GM19395 (cell line): ENCODE measurements at regions not wholly inside any gene's neighbourhood (a gene's known extent, or its start where the extent isn't known, plus 50 kb on each side); places are given as distances from the start of the nearest gene placed in this dataset.

ENCODE experiments used
- ATAC-seq: cut with Tn5 transposase; IDR thresholded peaks from one replicate; pipeline ENCODE4 v1.9.1; 2021; ENCODE audit warnings: mild to moderate bottlenecking, moderate library complexity; ENCODE audit not compliant: unreplicated experiment

DNA sequence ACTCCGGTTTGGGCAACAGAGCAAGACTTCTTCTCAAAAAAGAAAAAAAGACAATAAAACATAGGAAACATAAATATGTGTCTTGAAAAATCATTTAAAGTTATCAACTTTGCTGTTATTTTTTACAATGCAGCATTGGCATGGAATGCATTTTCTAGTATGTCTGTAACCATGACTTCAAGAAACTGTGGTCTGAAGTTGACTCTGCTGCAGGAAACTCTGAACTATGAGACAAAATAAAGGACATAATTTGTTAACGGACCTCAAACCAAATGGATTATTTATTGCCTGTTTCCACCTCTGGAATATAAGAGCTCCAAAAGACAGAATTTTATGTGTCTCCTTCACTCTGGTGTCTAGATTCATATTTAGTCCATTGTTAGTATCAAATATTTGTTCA is 79.1 kb downstream of the TRIB2 start:
- no peak for ATAC-seq

DNA sequence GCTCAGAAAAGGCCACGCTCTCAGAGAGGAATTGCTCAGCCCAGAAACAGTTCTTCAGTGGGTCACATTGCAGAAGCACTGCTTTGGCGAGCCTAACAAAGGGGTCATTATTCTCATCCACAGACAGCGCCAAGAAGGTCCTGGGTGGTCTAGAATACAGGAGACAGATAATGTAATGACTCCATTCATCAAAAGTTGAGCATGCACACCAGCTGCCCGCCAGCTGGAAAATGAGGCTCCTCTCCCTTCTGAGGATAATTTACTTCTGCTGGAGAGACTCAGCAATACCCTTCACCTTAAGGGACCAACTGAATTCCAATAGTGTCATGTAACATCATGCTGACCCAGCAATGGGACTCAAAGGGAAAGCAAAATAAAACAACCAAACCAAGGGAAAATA is 79.9 kb downstream of the TRIB2 start:
- ATAC-seq, result no peak

DNA sequence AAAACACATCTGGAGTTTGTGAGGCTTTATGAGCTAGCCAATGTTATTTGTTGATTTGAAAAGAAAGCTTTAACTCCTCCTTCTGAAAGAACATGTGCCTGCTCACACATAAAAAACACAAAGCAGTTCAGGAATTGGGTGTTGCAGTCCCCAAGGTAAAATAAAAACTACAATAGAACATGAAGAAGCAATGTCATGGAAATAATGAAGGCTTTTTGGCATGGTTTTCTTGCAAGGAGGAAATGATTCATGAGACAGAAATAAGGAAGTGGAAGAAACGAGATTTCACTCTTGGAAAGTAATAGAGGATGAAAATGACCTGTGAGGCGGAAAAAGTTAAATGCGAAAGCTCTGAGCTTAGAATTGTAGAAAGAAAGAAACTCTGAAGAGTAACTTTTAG is 81.1 kb downstream of the TRIB2 start:
- ATAC-seq, result no peak

DNA sequence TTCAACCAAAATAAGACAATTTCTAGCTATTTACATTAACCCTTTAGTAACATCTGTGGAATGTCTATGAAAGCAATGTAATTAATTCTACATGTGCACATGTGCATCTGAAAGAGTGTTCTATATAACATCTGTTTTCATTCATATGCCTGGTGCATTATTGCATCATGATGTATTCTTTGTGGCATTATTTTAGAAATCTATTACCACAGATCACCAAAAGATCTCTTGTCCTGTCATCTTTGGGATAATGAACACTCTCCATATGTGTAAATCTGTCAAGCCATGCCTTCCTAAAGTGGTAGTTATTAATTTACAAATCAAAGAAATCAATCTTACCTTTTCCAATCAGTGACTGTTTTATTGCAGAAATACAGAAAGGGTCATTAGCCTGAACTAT is 86.9 kb downstream of the TRIB2 start:
- no peak for ATAC-seq

DNA sequence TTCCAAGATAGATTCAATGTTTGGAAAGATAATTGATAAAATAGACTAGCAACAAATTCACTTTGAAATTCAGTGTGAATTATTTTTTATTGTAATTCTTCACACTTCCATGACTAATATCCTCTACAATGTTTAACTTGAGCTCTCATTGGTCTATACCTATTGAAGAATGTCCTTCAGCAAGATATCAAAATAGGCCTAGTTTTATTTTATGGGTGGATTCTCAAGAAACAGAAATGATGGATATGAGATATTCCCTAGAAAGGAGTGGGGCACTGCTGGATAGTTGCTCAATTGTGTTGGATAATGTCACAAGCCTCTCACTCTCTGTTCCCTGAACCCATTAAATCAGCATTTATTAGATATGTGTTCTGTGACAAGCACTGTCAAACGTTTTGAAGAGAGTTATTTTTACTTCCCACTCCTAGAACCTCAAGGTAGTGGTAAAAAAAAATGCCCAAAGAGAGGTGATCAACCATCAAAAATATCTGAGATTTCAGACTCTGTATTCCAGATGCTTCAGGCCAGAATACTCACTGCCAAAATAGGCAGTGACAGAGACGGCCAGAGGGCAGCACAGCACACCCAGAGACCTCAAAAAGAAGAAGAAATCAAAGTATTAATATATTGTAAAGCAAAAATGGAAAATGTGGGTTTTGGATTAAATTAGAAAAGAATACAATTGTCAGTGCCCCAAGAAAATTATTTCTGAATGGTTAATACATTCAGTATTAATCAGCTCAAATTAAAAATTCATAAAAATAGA is 87.5 kb downstream of the TRIB2 start:
- ATAC-seq, result no peak

DNA sequence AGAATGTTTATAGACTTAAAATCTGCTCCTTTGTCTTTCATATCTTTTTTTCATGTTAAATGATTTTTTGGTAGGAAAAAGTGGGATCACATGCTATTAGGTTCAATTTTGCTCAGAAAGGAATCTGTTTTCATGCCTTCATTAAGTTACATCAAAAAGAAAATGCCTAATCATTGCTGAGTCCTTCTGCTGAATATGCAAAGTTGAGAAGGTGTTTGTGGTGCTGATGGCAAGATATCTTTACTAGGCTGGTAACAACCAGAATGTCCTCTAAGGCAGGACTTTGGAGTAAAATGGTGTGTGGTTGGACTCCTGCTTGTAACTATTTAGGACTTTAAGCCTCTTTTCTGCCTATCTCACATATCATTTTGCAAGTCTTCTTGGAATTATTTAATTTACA is 88.3 kb downstream of the TRIB2 start:
- ATAC-seq, result no peak

DNA sequence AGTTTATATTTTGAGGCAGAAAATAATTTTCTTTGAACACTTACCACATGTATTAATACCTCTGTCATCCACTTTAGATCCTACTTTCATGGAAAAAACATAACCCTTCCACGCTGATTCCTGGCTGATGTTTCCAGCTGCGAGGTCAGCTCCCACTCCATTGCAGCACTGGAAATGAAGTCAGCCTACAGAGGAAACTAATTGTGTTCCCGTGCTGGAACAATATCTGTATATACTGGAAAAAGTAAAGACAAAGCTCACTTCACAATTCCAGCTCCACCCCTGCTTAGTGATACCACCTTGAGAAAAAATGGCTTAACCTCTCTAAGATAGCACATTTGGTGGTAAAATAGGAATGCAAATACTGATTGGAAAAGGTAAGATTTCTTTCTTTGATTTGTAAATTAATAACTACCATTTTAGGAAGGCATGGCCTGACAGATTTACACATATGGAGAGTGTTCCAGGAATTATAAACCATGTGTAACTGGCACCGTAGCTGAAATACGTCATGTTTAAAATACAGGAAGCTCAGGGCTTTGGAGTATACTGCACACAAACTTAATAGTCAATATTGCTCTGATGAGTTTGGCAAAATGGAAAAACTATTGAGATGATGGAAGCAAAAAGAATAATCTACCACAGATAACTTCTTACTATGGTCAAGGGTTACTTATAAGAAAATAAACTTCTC is 90.0 kb downstream of the TRIB2 start:
- no peak for ATAC-seq

DNA sequence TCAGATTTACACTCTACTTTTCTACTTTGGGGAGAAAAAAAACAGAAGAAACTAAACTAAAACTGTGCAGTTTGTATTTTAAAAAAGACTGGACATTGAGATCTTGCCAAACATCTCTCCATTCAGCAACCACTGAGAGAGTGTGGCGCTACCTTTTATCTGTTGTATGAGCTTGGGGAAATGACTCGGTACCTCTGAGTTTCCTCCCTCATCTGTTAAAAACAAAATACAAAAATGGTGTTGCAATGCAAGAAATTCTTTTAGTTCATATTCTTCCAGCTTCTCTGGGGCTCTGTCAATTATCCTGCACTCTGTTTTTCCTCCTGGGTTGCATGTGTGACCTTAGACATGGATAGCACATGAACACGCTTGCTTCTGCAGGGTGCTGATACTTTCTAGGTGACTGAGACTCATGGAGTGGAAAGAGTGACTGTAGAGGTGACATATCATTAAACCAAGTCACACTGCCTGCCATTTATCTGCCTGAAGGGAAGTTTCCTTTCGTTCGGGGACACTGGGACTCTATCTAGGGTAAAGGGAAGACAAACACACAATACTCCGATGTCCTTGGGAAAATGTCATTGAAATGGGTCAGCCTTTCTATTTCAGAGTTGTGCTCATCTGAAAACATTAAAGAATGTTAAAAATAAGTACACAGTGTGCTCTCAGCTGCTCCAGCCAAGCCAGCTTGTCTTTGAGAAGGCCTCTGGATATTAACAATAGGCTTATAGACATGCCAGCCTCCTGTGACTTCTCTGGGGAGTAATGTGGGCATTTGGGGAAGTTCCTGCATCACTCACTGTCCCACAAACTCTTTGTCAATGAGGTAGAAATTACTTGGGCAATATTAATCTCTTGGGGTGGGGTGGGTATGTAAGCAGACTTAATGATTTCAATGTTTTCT is 91.4 kb downstream of the TRIB2 start:
- ATAC-seq, result no peak

DNA sequence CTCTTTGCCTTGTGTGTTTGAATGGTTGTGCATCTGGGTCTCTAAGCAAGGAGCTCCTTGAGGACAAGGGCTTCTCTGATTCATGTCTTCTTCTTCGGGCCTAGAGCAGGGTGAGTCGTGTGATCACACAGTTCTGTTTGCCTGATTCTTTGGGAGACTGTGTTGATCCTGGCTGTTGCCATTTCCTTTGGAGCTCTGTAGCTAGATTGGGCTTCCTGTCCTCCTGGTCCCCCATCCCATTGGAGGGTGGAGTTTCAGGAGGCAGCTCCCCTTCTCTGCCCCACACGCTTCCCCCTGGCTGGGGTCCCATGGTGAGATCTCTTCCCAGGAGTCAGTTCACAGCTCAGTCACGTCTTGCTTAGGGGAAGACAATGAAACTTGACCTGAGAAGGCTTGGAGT is 92.8 kb downstream of the TRIB2 start:
- no peak for ATAC-seq

DNA sequence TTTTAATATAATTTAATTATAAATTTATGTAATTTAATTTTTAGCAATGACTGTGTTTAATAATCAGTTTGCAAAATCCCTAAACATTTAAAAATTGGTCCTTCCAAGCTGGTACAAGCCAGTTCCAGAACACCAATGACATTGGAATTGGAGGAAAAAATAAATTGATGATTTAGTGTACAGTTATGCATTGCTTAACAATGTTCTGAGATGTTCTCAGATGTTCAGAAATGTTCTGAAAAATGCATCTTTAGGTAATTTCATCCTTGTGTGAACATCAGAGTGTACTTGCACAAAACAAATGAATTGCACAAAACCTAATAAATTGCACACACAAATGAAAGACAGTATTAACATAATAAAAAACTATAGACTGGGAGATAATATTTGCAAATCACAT is 95.2 kb downstream of the TRIB2 start:
- no peak for ATAC-seq

DNA sequence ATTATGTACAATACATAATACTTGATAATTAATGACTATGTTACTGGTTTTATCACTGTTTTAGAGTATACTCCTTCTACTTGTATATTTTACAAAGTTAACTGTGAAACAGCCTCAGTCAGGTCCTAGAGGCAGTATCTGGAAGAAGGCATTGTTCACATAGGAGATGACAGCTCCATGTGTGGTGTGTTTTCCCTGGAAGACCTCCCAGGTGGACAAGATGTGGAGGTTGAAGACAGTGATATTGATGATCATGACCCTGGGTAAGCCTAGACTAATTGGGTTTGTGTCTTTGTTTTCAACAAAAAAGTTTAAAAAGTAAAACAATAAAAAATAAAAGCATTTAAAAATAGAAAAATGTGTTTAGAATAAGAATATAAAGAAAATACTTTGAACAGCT is 96.4 kb downstream of the TRIB2 start:
- ATAC-seq, result no peak

DNA sequence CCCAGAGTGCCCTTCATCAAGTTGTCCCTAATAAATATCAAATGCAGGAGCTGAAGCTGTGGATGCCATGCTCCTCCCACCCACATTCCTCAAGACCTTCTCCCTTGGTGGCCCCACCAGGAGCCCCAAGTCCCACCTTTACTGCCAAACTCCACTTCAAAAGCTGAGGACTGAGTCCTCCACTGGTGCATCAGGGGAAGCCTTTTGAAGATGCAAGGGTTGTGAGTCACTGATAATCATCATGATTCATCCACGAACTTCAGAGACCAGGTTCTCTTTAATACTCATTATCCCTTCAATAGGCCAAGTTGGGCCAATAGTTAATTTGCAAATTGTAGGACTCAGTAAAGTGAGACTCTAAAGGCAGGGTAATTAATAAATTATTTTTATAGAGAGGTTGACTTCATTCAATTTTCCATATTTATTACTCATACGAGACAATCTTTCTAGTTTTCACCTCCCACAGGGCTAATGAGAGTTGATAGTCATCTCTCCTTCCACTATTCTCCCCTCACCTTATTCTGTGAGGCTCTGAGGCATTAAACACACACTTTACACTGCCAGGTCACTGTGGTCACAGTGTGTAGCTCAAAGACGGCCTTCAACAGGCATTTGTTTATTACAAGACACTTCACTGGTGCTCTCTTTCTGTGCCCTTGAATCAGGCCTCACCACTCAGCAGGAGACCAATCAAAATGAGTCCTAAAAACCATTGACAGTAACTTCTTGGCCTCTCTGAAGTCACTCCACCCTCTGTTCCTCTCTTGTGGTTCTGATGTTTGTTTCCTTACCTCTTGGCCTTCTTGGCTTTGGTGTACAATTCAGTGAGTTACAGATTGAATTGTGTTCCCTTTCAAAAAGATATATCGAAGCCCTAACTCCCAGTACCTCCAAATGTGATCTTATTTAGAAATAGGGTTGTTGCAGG is 99.9 kb downstream of the TRIB2 start:
- ATAC-seq, result no peak

DNA sequence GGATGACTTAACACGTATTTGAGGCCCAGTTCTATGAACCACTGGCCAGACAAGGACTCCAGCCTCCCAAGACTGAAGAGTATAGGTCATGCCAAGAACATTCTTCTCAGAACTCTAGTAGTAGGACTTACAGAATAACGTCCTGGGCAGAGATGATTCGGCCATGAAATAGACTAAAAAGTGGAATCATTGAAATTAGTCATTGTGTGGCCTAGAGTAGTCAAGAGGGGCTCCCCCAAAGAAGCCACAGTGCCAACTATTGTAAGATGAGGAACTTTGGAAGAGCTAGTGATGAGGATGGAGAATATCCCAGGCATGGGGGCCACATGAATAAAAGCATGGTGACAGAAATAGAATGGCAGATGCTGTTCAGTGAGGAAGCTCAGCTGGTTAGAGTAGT is 101.1 kb downstream of the TRIB2 start:
- ATAC-seq, result no peak

DNA sequence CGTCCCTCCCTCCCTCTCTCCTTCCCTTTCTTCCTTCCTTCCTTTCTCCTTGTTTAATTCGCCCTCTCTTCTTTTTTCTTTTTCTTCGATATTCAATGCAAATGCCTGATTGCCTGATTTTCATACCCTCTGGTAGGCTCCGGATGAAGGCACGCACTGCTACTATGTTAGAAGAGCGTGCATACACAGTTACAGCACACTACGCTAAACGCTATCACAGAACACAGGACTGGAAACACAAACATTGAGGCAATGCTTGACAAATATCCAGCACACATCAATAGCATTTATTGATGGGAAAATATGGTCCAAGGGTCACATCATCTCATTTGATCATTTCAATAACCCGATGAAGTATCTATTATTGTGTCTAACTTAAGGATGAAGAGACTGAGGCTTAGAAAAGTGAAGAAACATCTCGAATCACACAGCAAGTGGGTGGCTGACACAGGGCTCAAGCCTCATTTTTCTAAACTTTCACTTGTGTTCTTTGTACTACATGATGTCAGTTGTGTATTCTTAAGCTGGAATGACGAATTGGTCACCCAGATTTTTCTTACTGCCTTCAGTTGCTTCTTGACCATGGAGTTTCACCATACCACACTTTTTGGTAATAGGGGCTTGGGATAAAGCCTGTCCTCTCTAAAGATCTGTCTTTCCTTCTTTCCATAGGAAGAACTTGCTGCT is 101.8 kb downstream of the TRIB2 start:
- no peak for ATAC-seq

DNA sequence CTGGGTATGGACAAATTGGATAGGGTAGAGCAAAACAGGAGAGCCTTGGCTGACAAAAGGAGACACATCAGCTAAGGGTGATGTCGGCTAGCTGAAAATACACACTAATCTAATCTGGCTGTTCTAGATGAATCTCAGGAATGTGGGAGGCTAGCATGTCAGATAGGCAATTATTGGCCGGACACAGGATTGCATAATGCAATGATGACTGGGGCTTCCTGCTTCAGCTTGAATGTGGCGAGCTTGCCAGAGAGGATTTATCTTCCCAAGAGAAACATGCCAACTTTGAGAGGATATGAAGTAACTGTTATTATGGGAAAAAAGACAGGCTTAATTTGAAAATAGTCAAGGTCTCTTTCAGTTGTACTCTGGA is 102.4 kb downstream of the TRIB2 start:
- no peak for ATAC-seq

DNA sequence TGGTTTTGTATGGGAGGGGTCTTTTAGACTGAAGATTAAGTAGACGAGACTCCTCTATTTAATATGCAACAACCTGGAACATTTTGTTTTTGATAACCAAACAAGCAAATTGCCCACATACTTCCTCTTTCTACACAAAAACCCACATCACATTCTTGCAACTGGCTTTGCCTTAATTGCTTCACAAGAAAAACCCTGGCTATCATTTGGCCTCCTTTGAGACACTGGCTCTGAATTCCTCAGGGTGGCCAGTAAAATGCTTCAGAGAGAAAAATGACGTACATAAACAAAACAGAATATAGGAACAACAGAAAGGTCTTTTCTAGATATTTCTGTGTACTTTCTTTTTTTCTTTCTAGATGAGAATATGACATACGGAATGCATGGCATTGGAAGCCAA is 103.0 kb downstream of the TRIB2 start:
- no peak for ATAC-seq

DNA sequence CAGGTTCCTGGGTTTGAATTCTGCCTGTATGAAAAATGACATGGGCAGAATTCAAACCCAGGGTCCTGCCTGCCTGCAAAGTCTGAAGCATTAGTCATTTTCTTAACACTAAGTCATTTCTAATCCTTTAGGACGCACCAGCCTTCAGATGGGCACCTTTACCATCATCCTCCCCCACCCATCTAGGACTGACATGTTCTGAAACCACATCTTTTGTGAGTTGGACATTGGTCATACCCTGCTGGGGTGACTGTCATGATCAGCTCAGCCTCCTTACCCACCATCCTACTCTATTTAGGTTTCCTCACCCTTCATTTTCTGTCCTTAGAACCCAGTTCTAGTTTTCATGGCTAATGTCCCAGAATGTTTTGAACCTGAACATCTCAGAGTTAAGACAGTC is 104.9 kb downstream of the TRIB2 start:
- ATAC-seq, result no peak

DNA sequence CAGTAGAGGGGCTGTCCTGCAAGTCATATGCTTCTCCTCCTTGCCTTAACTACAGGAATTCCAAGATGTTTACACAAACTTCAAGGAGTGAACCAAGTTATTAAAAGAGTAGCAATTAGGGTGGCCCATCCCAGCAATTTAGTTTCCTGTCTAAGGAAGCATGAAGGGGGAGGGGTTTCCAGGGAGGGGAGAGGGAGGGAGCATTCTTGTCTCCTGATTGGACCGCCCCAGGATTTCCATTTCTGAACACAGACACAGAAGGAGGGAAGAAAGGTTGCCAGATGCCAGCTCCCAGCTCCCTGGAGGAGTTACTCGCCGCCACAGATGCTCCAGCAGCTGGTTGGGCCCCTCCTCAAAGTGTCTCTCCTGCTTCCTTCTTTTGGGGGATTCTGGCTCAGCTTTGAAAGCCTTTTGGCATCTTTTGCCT is 107.6 kb downstream of the TRIB2 start:
- ATAC-seq, result no peak

DNA sequence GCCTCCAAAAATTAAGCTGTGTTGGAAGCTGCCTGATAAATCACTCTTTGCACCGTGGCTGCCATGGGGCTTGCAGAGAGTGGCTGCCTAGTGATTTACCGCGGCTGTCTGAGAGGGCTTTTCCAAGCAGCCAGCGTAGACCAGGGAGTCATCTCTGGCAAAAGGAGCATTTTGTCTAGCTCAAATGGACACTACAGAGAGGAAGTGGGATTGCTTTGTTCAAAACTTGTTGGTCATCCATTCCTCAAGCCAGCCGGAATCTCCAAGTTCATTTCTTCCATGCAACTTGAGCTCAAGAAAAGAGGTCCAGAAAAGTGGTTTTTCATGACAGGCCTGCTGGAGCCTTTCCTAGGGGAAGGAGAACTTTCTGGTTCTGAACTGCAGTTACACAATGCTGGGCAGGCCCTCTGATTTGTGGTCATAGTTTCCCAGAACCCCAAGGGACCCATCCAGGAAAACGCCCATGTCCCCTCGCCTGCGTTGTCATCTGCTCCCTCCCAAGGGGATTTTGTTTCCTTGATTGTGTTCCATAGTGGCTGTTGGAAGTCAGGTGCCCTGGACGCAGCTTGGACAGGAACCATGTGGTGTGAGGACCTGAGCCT is 108.1 kb downstream of the TRIB2 start:
- no peak for ATAC-seq

DNA sequence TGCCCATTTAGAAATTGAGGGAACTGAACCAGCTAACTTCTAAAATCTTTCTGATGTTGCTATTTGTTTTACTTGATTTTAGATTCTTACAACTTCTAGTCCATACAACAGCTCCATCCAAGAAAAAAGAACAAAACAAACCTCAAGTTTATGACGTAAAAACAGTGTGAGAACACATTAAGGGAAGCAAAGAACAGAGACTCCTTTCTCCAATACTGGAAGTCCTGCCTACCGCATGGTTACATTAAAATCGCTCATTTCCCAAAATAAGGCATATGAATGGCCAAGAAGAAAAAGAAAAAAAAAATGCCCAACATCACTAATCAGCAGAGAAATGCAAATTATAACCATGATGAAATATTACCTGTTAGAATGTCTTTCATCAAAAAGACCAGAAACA is 110.0 kb downstream of the TRIB2 start:
- ATAC-seq, result no peak
